BJ (cell line): ENCODE measurements at regions not wholly inside any gene's neighbourhood (a gene's known extent, or its start where the extent isn't known, plus 50 kb on each side); places are given as distances from the start of the nearest gene placed in this dataset.

ENCODE experiments used
- CTCF ChIA-PET: fragments of 350-600 bp; formaldehyde crosslinking; extraction: SDS; loops from one replicate; lab custom pipeline; 2021; ENCODE audit warnings: antibody characterized with exemption, inconsistent platforms; lab: Yijun Ruan, JAX
- POLR2A ChIA-PET: fragments of 300-600 bp; sonication (Branson Sonifier 250); formaldehyde crosslinking; extraction: SDS; loops from one replicate; lab custom pipeline; 2021; ENCODE audit warnings: antibody characterized with exemption; lab: Charles Lee
- DNase-seq: peaks from one replicate; pipeline ENCODE4 v3.0.0-alpha.2; 2011; ENCODE audit warnings: low read depth
- H3K27me3 ChIP-seq: 2 replicates; pipeline ENCODE4 v1.6.0; 2011; ENCODE audit warnings: low read length; ENCODE audit not compliant: control insufficient read depth, insufficient read depth
- H3K36me3 ChIP-seq: 2 replicates; pipeline ENCODE4 v1.5.1; 2011; ENCODE audit warnings: low read length; ENCODE audit not compliant: control insufficient read depth, insufficient read depth
- H3K4me3 ChIP-seq: 2 replicates; pipeline ENCODE4 v1.5.1; 2011; ENCODE audit warnings: low read depth, mild to moderate bottlenecking, control low read depth, low read length
- TF ChIP-seq, protein P1 (sequence below): IDR thresholded peaks from 2 replicates; pipeline ENCODE4 v1.5.1; 2011; ENCODE audit warnings: low read depth, mild to moderate bottlenecking, control low read depth, inconsistent platforms, low read length, moderate library complexity; ENCODE audit not compliant: insufficient read depth

GRCh38 chr3:195015021-195015420, 255.9 kb downstream of the XXYLT1 start:
- no peak overlapping the region for H3K4me3 ChIP-seq
- ChIA-PET POLR2A (no interaction called here), CTCF (interaction anchor here (0.6 to 1.8 kb wide), 2 partner anchors 11 to 240 kb away, joined by 3 read pairs; no protein-coding TSS in a partner anchor)
- peaks cover 7% of the 10 kb centered on the region for H3K27me3 ChIP-seq
- no peak for DNase-seq
- no peaks in the 10 kb centered on the region for H3K36me3 ChIP-seq
- TF ChIP-seq, protein P1, sequence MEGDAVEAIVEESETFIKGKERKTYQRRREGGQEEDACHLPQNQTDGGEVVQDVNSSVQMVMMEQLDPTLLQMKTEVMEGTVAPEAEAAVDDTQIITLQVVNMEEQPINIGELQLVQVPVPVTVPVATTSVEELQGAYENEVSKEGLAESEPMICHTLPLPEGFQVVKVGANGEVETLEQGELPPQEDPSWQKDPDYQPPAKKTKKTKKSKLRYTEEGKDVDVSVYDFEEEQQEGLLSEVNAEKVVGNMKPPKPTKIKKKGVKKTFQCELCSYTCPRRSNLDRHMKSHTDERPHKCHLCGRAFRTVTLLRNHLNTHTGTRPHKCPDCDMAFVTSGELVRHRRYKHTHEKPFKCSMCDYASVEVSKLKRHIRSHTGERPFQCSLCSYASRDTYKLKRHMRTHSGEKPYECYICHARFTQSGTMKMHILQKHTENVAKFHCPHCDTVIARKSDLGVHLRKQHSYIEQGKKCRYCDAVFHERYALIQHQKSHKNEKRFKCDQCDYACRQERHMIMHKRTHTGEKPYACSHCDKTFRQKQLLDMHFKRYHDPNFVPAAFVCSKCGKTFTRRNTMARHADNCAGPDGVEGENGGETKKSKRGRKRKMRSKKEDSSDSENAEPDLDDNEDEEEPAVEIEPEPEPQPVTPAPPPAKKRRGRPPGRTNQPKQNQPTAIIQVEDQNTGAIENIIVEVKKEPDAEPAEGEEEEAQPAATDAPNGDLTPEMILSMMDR: no peak

GRCh38 chr3:195017151-195017550, 253.8 kb downstream of the XXYLT1 start:
- peaks cover 11% of the 10 kb centered on the region for H3K27me3 ChIP-seq

More at GRCh38 chr3:195017151-195017550, 253.8 kb downstream of the XXYLT1 start:
- CTCF ChIA-PET: interaction anchor here (1.1 kb wide), 1 partner anchor 48 kb away, joined by 3 read pairs; no protein-coding TSS in a partner anchor
- DNase-seq: no peak
- H3K4me3 ChIP-seq: no peak overlapping the region
- POLR2A ChIA-PET: no interaction called here
- H3K36me3 ChIP-seq: no peaks in the 10 kb centered on the region
- TF ChIP-seq, protein P1: no peak
